Liver (tissue), 8 donors: ENCODE measurements at regions not wholly inside any gene's neighbourhood (a gene's known extent, or its start where the extent isn't known, plus 50 kb on each side); places are given as distances from the start of the nearest gene placed in this dataset.

Source experiments
- DNase-seq: peaks from one replicate; pipeline ENCODE4 v3.0.0-alpha.2; 2017; ENCODE audit warnings: low spot score
- H3K27ac ChIP-seq, 2 donors: one replicate each; pipeline ENCODE4 v1.7.0; 2013; ENCODE audit warnings: inconsistent platforms in 2 of 2, low read length in 2 of 2, control low read depth in 1 of 2, low read depth in 1 of 2, mild to moderate bottlenecking in 1 of 2
- H3K27me3 ChIP-seq, 4 donors: one replicate each; pipeline versions ENCODE4 v1.6.1 to v1.7.0; 2013; ENCODE audit warnings: low read length in 3 of 4, inconsistent platforms in 1 of 4, mild to moderate bottlenecking in 1 of 4, moderate library complexity in 1 of 4; ENCODE audit not compliant: control insufficient read depth in 4 of 4, insufficient read depth in 4 of 4
- H3K36me3 ChIP-seq, 4 donors: one replicate each; pipeline versions ENCODE4 v1.6.1 to v1.7.0; 2013; ENCODE audit warnings: low read length in 3 of 4, mild to moderate bottlenecking in 3 of 4, low read depth in 1 of 4, moderate library complexity in 1 of 4; ENCODE audit not compliant: control insufficient read depth in 4 of 4, insufficient read depth in 3 of 4
- H3K4me1 ChIP-seq, 4 donors: one replicate each; pipeline versions ENCODE4 v1.6.1 to v1.7.0; 2013; ENCODE audit warnings: low read length in 3 of 4, mild to moderate bottlenecking in 3 of 4, moderate library complexity in 1 of 4; ENCODE audit not compliant: control insufficient read depth in 4 of 4, insufficient read depth in 4 of 4
- H3K4me3 ChIP-seq, 3 donors: one replicate each; pipeline versions ENCODE4 v1.6.1 to v1.7.0; 2013; ENCODE audit warnings: low read length in 3 of 3, control low read depth in 1 of 3, low read depth in 1 of 3, mild to moderate bottlenecking in 1 of 3
- H3K9ac ChIP-seq, 2 donors: one replicate each; pipeline ENCODE4 v1.7.0; 2013; ENCODE audit warnings: low read length in 2 of 2, mild to moderate bottlenecking in 2 of 2, moderate library complexity in 2 of 2, control low read depth in 1 of 2, low read depth in 1 of 2
- H3K9me3 ChIP-seq, 4 donors: one replicate each; pipeline versions ENCODE4 v1.6.1 to v1.7.0; 2013; ENCODE audit warnings: low read length in 3 of 4; ENCODE audit not compliant: control insufficient read depth in 4 of 4
- ATF3 ChIP-seq: IDR thresholded peaks from 2 replicates; pipeline ENCODE4 v1.6.1; 2016; ENCODE audit warnings: antibody characterized with exemption
- CTCF ChIP-seq: fragments of 150-350 bp; IDR thresholded peaks from 2 replicates; pipeline ENCODE4 v1.5.1; 2017; ENCODE audit warnings: improper control_type of control experiment, low read depth, low read length; ENCODE audit not compliant: missing input control
- EGR1 ChIP-seq, 2 donors: IDR thresholded peaks; 2 replicates each; pipeline ENCODE4 v1.6.1; 2016 to 2018; ENCODE audit warnings: antibody characterized with exemption in 2 of 2, low read depth in 2 of 2
- FOXA1 ChIP-seq: IDR thresholded peaks from 2 replicates; pipeline ENCODE4 v1.6.1; 2016; ENCODE audit warnings: antibody characterized with exemption
- GABPA ChIP-seq, 2 donors: IDR thresholded peaks in 1 of 2; conservative IDR thresholded peaks in 1 of 2; 2 replicates each; pipeline ENCODE4 v1.6.1; 2016; ENCODE audit warnings: antibody characterized with exemption in 2 of 2, mild to moderate bottlenecking in 1 of 2, moderate library complexity in 1 of 2
- HNF4A ChIP-seq, 2 donors: conservative IDR thresholded peaks; 2 replicates each; pipeline ENCODE4 v1.6.1; 2016; ENCODE audit warnings: antibody characterized with exemption in 2 of 2, mild to moderate bottlenecking in 2 of 2
- HNF4G ChIP-seq: IDR thresholded peaks from 2 replicates; pipeline ENCODE4 v1.6.1; 2016; ENCODE audit warnings: antibody characterized with exemption
- JUND ChIP-seq, 2 donors: IDR thresholded peaks; 2 replicates each; pipeline ENCODE4 v1.6.1; 2016; ENCODE audit warnings: antibody characterized with exemption in 2 of 2
- NR2F2 ChIP-seq: IDR thresholded peaks from 2 replicates; pipeline ENCODE4 v1.6.1; 2016; ENCODE audit warnings: antibody characterized with exemption
- RAD21 ChIP-seq, 2 donors: IDR thresholded peaks; 2 replicates each; pipeline ENCODE4 v1.6.1; 2016; ENCODE audit warnings: antibody characterized with exemption in 2 of 2, mild to moderate bottlenecking in 2 of 2
- REST ChIP-seq: IDR thresholded peaks from 2 replicates; pipeline ENCODE4 v1.6.1; 2016; ENCODE audit warnings: antibody characterized with exemption, mild to moderate bottlenecking
- RXRA ChIP-seq, 2 donors: IDR thresholded peaks; 2 replicates each; pipeline ENCODE4 v1.6.1; 2017 to 2018; ENCODE audit warnings: antibody characterized with exemption in 2 of 2, mild to moderate bottlenecking in 1 of 2
- SP1 ChIP-seq: IDR thresholded peaks from 2 replicates; pipeline ENCODE4 v1.6.1; 2018; ENCODE audit warnings: antibody characterized with exemption, mild to moderate bottlenecking
- TAF1 ChIP-seq: conservative IDR thresholded peaks from 2 replicates; pipeline ENCODE4 v1.6.1; 2016; ENCODE audit warnings: antibody characterized with exemption, mild to moderate bottlenecking
- YY1 ChIP-seq: IDR thresholded peaks from 2 replicates; pipeline ENCODE4 v1.6.1; 2016; ENCODE audit warnings: antibody characterized with exemption, mild to moderate bottlenecking
- ZBTB33 ChIP-seq: IDR thresholded peaks from 2 replicates; pipeline ENCODE4 v1.6.1; 2016; ENCODE audit warnings: antibody characterized with exemption
- WGBS: extraction: QIAGEN DNeasy Blood & Tissue Kit; methylation state at CpG from one replicate; pipeline ENCODE4 v1.1.7; 2013; 5-methylcytosine and 5-hydroxymethylcytosine counted together
- donor health status: healthy.
- donor health status: healthy.
- donor health status: healthy.
- donor health status: healthy.
- donor health status: healthy.

- Histone ChIP-seq H3K36me3 (no peaks in the 10 kb centered on the region), H3K4me3 (no peak overlapping the region), H3K9me3 (no peaks in the 10 kb centered on the region), H3K9ac (no peak overlapping the region), H3K27me3 (no peaks in the 10 kb centered on the region), H3K27ac (no peak overlapping the region), H3K4me1 (no peaks in the 10 kb centered on the region)
- TF ChIP-seq HNF4G (no peak), ATF3 (no peak), EGR1 (IDR thresholded peaks at IDR 0.05; ENCODE audit: low read depth in 2 of 2) (no peak), JUND (IDR thresholded peaks at IDR 0.05) (no peak), SP1 (no peak), REST (no peak)
- no peak for DNase-seq
- 39% methylated on average over 2 of the region's 2 CpGs for WGBS
Observed at GRCh38 chr4:107408968-107409367, 311.1 kb downstream of the PAPSS1 start.

- DNase-seq = no peak
- H3K9ac ChIP-seq = no peak overlapping the region
- no peaks in the 10 kb centered on the region for H3K4me1 ChIP-seq
- no peak for TF ChIP-seq ATF3
- no peak for TF ChIP-seq REST
- no peak for TF ChIP-seq CTCF
- no peak for TF ChIP-seq RAD21 (IDR thresholded peaks at IDR 0.05)
- TF ChIP-seq HNF4A (conservative IDR thresholded peaks at IDR 0.05) = no peak
- TF ChIP-seq RXRA (IDR thresholded peaks at IDR 0.05) = no peak
- TF ChIP-seq SP1 = no peak
- no peak for TF ChIP-seq ZBTB33
- no peak for TF ChIP-seq FOXA1
- no peak for TF ChIP-seq HNF4G
- no peak for TF ChIP-seq TAF1
- no peak for TF ChIP-seq YY1
- TF ChIP-seq EGR1 (IDR thresholded peaks at IDR 0.05; ENCODE audit: low read depth in 2 of 2) = no peak
- TF ChIP-seq NR2F2 = no peak
- no peak for TF ChIP-seq GABPA (IDR thresholded peaks at IDR 0.05 in 1 of 2, conservative IDR thresholded peaks at IDR 0.05 in 1 of 2)
- no peaks in the 10 kb centered on the region for H3K36me3 ChIP-seq
- H3K9me3 ChIP-seq = no peaks in the 10 kb centered on the region
- no peak overlapping the region for H3K27ac ChIP-seq
- 82% methylated on average over 6 of the region's 6 CpGs for WGBS
- no peaks in the 10 kb centered on the region for H3K27me3 ChIP-seq
- no peak overlapping the region for H3K4me3 ChIP-seq
Observed at GRCh38 chr4:107404591-107405300, 315.3 kb downstream of the PAPSS1 start.
